GM23338 (cell line): ENCODE measurements at regions not wholly inside any gene's neighbourhood (a gene's known extent, or its start where the extent isn't known, plus 50 kb on each side); places are given as distances from the start of the nearest gene placed in this dataset.

ENCODE experiments used
- ATAC-seq: fragments of 200-7000 bp; cut with Tn5 transposase; 3 replicates; pipeline ENCODE4 v1.9.1; 2020
- DNase-seq: peaks from one replicate; pipeline ENCODE4 v3.0.0-alpha.2; 2015; ENCODE audit warnings: low spot score
- H2AFZ ChIP-seq: fragments of 200-600 bp; sonication (generic); 2 replicates; pipeline ENCODE4 v1.8.0; 2016; ENCODE audit warnings: antibody characterized with exemption, mild to moderate bottlenecking, moderate library complexity
- H3F3A ChIP-seq: fragments of 200-600 bp; sonication (generic); replicated peaks from 2 replicates; pipeline ENCODE4 v1.8.0; 2017; ENCODE audit warnings: antibody characterized with exemption, mixed run types, low read depth
- H3K27ac ChIP-seq: fragments of 200-600 bp; sonication (generic); 2 replicates; pipeline ENCODE4 v1.6.1; 2016; ENCODE audit warnings: low read depth
- H3K27me3 ChIP-seq: fragments of 200-600 bp; sonication (generic); 2 replicates; pipeline ENCODE4 v1.8.0; 2016; ENCODE audit warnings: mild to moderate bottlenecking, mixed run types, moderate library complexity; ENCODE audit not compliant: insufficient read depth
- H3K36me3 ChIP-seq: fragments of 200-600 bp; sonication (generic); 2 replicates; pipeline ENCODE4 v1.8.0; 2016; ENCODE audit warnings: mild to moderate bottlenecking; ENCODE audit not compliant: insufficient read depth
- H3K4me1 ChIP-seq: fragments of 200-600 bp; sonication (generic); 2 replicates; pipeline ENCODE4 v1.8.0; 2016; ENCODE audit warnings: mild to moderate bottlenecking, moderate library complexity; ENCODE audit not compliant: insufficient read depth
- H3K4me2 ChIP-seq: fragments of 200-600 bp; sonication (generic); 2 replicates; pipeline ENCODE4 v1.7.1; 2017; ENCODE audit warnings: mixed run types
- H3K4me3 ChIP-seq: fragments of 200-600 bp; sonication (generic); 2 replicates; pipeline ENCODE4 v1.6.1; 2016; ENCODE audit warnings: mixed run types
- H3K79me2 ChIP-seq: fragments of 200-600 bp; sonication (generic); replicated peaks from 2 replicates; pipeline ENCODE4 v1.8.0; 2017; ENCODE audit warnings: mild to moderate bottlenecking; ENCODE audit not compliant: insufficient read depth
- H3K9me2 ChIP-seq: fragments of 200-600 bp; sonication (generic); 2 replicates; pipeline ENCODE4 v1.8.0; 2017; ENCODE audit not compliant: insufficient read depth
- H4K20me1 ChIP-seq: fragments of 200-600 bp; sonication (generic); replicated peaks from 2 replicates; pipeline ENCODE4 v1.8.0; 2017; ENCODE audit warnings: mild to moderate bottlenecking; ENCODE audit not compliant: insufficient read depth
- H3K27ac Mint-ChIP-seq: 2 replicates; pipeline ENCODE4 v1.8.0; 2020; ENCODE audit warnings: inconsistent platforms, mild to moderate bottlenecking, moderate library complexity, mixed read lengths
- H3K27me3 Mint-ChIP-seq: 3 replicates; pipeline ENCODE4 v1.8.0; 2022; ENCODE audit warnings: low read depth, mild to moderate bottlenecking, moderate library complexity, mixed read lengths, inconsistent platforms; ENCODE audit not compliant: insufficient read depth, poor library complexity
- H3K36me3 Mint-ChIP-seq: 3 replicates; pipeline ENCODE4 v1.8.0; 2021; ENCODE audit warnings: low read depth, mild to moderate bottlenecking, inconsistent platforms, moderate library complexity, mixed read lengths
- H3K4me1 Mint-ChIP-seq: 3 replicates; pipeline ENCODE4 v1.8.0; 2020; ENCODE audit warnings: mild to moderate bottlenecking, inconsistent platforms, mixed read lengths
- H3K4me3 Mint-ChIP-seq: 3 replicates; pipeline ENCODE4 v1.8.0; 2021; ENCODE audit warnings: moderate library complexity, mild to moderate bottlenecking, inconsistent platforms, mixed read lengths
- H3K9me3 Mint-ChIP-seq: 3 replicates; pipeline ENCODE4 v1.8.0; 2020; ENCODE audit warnings: moderate library complexity, mild to moderate bottlenecking, inconsistent platforms, mixed read lengths
- CREB1 ChIP-seq: fragments of 250-450 bp; sonication (Bioruptor Pico); IDR thresholded peaks from 2 replicates; pipeline ENCODE4 v1.5.0; 2020; ENCODE audit warnings: low read depth, mild to moderate bottlenecking, moderate library complexity
- CTCF ChIP-seq, 2 experiments: fragments of 200-600 bp in 1 of 2; sonication (generic) in 1 of 2; conservative IDR thresholded peaks; 2 replicates each; pipeline versions ENCODE4 v1.5.1 to v1.6.1; 2016 to 2017; ENCODE audit warnings: antibody characterized with exemption in 2 of 2, low read depth in 2 of 2, mild to moderate bottlenecking in 2 of 2, moderate library complexity in 1 of 2
- EZH2 ChIP-seq: fragments of 200-600 bp; sonication (generic); IDR thresholded peaks from one replicate; pipeline ENCODE4 v1.8.0; 2017; ENCODE audit warnings: antibody characterized with exemption, mild to moderate bottlenecking, low read depth; ENCODE audit not compliant: unreplicated experiment
- EZH2phosphoT487 ChIP-seq: fragments of 200-600 bp; sonication (generic); IDR thresholded peaks from one replicate; pipeline ENCODE4 v1.8.1; 2018; ENCODE audit warnings: antibody characterized with exemption; ENCODE audit not compliant: unreplicated experiment
- JUNB ChIP-seq: IDR thresholded peaks from one replicate; pipeline ENCODE4 v1.6.1; 2016; ENCODE audit warnings: antibody characterized with exemption; ENCODE audit not compliant: unreplicated experiment
- NANOG ChIP-seq: IDR thresholded peaks from 2 replicates; pipeline ENCODE4 v1.6.1; 2016; ENCODE audit warnings: antibody characterized with exemption, borderline replicate concordance
- POLR2AphosphoS5 ChIP-seq: IDR thresholded peaks from 2 replicates; pipeline ENCODE4 v1.6.1; 2016; ENCODE audit warnings: antibody characterized with exemption, low read depth
- ZNF114 ChIP-seq: fragments of 250-450 bp; sonication (Bioruptor Pico); IDR thresholded peaks from 2 replicates; pipeline ENCODE4 v1.5.0; 2020; ENCODE audit warnings: mild to moderate bottlenecking, moderate library complexity
- ZNF331 ChIP-seq: fragments of 250-450 bp; sonication (Bioruptor Pico); IDR thresholded peaks from 2 replicates; pipeline ENCODE4 v1.5.0; 2020; ENCODE audit warnings: low read depth, mild to moderate bottlenecking, moderate library complexity
- TF ChIP-seq, protein P1 (sequence below): fragments of 250-450 bp; sonication (Bioruptor Pico); IDR thresholded peaks from 2 replicates; pipeline ENCODE4 v1.5.0; 2020; ENCODE audit warnings: mild to moderate bottlenecking, moderate library complexity

DNA sequence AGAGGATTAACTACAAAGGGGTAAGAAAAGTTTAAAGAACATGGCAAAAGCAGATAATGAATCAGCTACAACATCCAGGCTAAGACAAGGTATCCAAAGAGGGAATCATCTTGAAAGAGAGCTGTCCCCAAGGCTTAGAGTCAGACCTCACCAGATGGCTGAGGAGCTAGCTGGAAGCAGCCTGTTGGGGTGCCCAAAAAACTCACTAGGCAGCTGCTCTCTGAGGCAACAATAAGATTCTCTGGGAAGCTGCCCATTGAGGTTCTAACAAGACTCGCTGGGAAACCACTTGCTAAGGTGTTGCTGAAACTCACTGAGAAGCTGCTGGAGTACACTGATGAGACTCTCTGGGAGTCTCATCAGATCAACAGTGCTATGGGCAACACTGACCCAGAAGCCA, 185.2 kb downstream of the CETN3 start (continued):
- TF ChIP-seq, protein P1, sequence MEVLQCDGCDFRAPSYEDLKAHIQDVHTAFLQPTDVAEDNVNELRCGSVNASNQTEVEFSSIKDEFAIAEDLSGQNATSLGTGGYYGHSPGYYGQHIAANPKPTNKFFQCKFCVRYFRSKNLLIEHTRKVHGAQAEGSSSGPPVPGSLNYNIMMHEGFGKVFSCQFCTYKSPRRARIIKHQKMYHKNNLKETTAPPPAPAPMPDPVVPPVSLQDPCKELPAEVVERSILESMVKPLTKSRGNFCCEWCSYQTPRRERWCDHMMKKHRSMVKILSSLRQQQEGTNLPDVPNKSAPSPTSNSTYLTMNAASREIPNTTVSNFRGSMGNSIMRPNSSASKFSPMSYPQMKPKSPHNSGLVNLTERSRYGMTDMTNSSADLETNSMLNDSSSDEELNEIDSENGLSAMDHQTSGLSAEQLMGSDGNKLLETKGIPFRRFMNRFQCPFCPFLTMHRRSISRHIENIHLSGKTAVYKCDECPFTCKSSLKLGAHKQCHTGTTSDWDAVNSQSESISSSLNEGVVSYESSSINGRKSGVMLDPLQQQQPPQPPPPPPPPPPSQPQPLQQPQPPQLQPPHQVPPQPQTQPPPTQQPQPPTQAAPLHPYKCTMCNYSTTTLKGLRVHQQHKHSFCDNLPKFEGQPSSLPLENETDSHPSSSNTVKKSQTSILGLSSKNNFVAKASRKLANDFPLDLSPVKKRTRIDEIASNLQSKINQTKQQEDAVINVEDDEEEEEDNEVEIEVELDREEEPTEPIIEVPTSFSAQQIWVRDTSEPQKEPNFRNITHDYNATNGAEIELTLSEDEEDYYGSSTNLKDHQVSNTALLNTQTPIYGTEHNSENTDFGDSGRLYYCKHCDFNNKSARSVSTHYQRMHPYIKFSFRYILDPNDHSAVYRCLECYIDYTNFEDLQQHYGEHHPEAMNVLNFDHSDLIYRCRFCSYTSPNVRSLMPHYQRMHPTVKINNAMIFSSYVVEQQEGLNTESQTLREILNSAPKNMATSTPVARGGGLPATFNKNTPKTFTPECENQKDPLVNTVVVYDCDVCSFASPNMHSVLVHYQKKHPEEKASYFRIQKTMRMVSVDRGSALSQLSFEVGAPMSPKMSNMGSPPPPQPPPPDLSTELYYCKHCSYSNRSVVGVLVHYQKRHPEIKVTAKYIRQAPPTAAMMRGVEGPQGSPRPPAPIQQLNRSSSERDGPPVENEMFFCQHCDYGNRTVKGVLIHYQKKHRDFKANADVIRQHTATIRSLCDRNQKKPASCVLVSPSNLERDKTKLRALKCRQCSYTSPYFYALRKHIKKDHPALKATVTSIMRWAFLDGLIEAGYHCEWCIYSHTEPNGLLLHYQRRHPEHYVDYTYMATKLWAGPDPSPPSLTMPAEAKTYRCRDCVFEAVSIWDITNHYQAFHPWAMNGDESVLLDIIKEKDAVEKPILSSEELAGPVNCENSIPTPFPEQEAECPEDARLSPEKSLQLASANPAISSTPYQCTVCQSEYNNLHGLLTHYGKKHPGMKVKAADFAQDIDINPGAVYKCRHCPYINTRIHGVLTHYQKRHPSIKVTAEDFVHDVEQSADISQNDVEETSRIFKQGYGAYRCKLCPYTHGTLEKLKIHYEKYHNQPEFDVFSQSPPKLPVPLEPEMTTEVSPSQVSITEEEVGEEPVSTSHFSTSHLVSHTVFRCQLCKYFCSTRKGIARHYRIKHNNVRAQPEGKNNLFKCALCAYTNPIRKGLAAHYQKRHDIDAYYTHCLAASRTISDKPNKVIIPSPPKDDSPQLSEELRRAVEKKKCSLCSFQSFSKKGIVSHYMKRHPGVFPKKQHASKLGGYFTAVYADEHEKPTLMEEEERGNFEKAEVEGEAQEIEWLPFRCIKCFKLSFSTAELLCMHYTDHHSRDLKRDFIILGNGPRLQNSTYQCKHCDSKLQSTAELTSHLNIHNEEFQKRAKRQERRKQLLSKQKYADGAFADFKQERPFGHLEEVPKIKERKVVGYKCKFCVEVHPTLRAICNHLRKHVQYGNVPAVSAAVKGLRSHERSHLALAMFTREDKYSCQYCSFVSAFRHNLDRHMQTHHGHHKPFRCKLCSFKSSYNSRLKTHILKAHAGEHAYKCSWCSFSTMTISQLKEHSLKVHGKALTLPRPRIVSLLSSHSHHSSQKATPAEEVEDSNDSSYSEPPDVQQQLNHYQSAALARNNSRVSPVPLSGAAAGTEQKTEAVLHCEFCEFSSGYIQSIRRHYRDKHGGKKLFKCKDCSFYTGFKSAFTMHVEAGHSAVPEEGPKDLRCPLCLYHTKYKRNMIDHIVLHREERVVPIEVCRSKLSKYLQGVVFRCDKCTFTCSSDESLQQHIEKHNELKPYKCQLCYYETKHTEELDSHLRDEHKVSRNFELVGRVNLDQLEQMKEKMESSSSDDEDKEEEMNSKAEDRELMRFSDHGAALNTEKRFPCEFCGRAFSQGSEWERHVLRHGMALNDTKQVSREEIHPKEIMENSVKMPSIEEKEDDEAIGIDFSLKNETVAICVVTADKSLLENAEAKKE (CRISPR knock-in tag) = no peak
- no peak for TF ChIP-seq EZH2
- no peak for TF ChIP-seq JUNB
- TF ChIP-seq CREB1 (CRISPR knock-in tag) = no peak
- no peak for TF ChIP-seq ZNF331
- no peak for TF ChIP-seq NANOG
- no peak for TF ChIP-seq POLR2AphosphoS5
- no peak for TF ChIP-seq CTCF (conservative IDR thresholded peaks at IDR 0.05; ENCODE audit: low read depth in 2 of 2)

GRCh38 chr5:90223756-90224155, 185.8 kb downstream of the CETN3 start:
- Mint-ChIP-seq H3K4me1 (peaks cover 8% of the 10 kb centered on the region; the same call in 2 of the 3 replicates), H3K27me3 (peaks cover 3% of the 10 kb centered on the region), H3K4me3 (no peak overlapping the region), H3K36me3 (no peaks in the 10 kb centered on the region), H3K27ac (no peak overlapping the region), H3K9me3 (no peaks in the 10 kb centered on the region)
- no peak overlapping the region for H3K4me3 ChIP-seq
- H3K27ac ChIP-seq = no peak overlapping the region
- H3K4me1 ChIP-seq = no peaks in the 10 kb centered on the region
- no peaks in the 10 kb centered on the region for H3K79me2 ChIP-seq
- H3K36me3 ChIP-seq = no peaks in the 10 kb centered on the region
- no peak for DNase-seq
- ATAC-seq = no peak
- H3K9me2 ChIP-seq = no peaks in the 10 kb centered on the region
- H3K4me2 ChIP-seq = no peak overlapping the region
- no peaks in the 10 kb centered on the region for H3K27me3 ChIP-seq
- no peaks in the 10 kb centered on the region for H3F3A ChIP-seq
- H4K20me1 ChIP-seq = no peaks in the 10 kb centered on the region
- no peak overlapping the region for H2AFZ ChIP-seq
- TF ChIP-seq ZNF114 (CRISPR knock-in tag) (no peak), EZH2phosphoT487 (no peak)
- TF ChIP-seq, protein P1 (CRISPR knock-in tag) = no peak
